ENCODE measurements at regions not wholly inside any gene's neighbourhood (a gene's known extent, or its start where the extent isn't known, plus 50 kb on each side); places are given as distances from the start of the nearest gene placed in this dataset.
"Not testable (repeated sequence)": the region's sequence is repeated elsewhere in the genome, so short reads cannot be mapped to it uniquely, and the experiment has no call there.

DNA sequence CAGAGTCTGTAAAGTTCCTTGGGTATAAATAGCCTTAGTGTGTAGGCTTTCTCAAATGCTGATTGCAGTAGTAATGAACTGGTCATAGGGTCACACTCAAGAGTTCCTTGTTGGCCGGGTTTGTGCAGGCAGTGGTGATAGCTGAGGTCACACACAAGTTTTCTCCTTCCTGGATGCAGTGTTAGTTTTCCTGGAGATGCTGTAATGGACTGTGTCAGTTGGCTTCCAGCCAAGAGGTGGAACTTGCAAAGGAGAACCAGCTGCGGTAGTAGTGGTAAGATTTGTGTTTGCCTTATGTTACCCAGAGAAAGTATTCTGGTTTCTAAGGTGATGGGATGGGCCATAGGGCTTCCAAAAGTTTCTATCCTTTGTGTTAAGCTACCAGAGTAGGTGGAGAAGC is 409.8 kb upstream of the FRG1 start:
- TF ChIP-seq, protein P1, sequence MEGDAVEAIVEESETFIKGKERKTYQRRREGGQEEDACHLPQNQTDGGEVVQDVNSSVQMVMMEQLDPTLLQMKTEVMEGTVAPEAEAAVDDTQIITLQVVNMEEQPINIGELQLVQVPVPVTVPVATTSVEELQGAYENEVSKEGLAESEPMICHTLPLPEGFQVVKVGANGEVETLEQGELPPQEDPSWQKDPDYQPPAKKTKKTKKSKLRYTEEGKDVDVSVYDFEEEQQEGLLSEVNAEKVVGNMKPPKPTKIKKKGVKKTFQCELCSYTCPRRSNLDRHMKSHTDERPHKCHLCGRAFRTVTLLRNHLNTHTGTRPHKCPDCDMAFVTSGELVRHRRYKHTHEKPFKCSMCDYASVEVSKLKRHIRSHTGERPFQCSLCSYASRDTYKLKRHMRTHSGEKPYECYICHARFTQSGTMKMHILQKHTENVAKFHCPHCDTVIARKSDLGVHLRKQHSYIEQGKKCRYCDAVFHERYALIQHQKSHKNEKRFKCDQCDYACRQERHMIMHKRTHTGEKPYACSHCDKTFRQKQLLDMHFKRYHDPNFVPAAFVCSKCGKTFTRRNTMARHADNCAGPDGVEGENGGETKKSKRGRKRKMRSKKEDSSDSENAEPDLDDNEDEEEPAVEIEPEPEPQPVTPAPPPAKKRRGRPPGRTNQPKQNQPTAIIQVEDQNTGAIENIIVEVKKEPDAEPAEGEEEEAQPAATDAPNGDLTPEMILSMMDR (IDR thresholded peaks at IDR 0.05; ENCODE audit: low read depth, low read length) = no peak
- no peak for DNase-seq
- Histone ChIP-seq H3K4me1 (no peaks in the 10 kb centered on the region), H3K27me3 (no peaks in the 10 kb centered on the region), H3K4me3 (ENCODE audit: low read depth, low read length) (no peak overlapping the region), H3K9me3 (no peaks in the 10 kb centered on the region), H3K36me3 (no peaks in the 10 kb centered on the region)

DNA sequence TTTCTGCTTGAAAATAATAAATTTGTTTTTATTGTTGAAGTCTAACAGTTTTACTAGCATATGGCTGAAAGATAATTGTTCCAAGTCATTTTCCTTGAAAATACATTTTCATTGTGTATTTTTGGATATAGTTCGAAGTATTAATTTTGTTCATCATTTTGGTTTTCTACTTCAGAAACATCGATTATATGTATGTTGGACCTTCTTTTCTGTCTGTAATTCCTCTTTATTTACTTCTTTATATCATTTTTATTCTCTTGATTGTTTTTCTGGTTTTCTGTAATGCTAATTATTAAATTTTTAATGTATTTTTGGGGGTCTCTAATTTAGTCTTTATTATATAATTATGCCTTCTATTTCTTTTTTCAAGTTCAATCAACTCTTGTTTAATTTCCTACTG is 407.1 kb upstream of the FRG1 start:
- Histone ChIP-seq H3K9me3 (no peaks in the 10 kb centered on the region), H3K36me3 (no peaks in the 10 kb centered on the region), H3K4me1 (no peaks in the 10 kb centered on the region), H3K4me3 (ENCODE audit: low read depth, low read length) (no peak overlapping the region), H3K27me3 (no peaks in the 10 kb centered on the region)
- no peak for DNase-seq
- TF ChIP-seq, protein P1 (IDR thresholded peaks at IDR 0.05; ENCODE audit: low read depth, low read length) = no peak

DNA sequence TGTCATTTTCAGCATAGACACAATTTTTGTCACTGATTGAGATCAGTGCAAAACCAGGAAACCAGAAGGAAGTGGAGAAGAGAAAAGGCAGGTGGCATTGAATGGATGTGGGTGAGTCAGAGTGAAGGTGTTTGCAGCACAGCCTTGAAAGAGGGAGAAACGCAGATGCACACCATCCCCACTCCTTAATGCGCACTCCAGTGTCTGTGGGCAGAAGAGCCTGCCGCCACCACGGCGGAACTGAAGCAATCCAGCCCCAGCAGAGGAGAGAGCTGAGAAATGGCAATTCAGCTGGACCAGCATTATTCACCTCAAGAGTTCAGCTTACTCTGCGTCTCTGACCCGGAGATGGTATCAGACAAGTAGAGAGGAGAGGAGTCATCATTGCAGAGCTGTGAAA is 393.1 kb upstream of the FRG1 start:
- H3K4me1 ChIP-seq = no peaks in the 10 kb centered on the region
- no peak overlapping the region for H3K4me3 ChIP-seq (ENCODE audit: low read depth, low read length)
- H3K9me3 ChIP-seq = no peaks in the 10 kb centered on the region
- no peak for DNase-seq
- no peaks in the 10 kb centered on the region for H3K27me3 ChIP-seq
- no peaks in the 10 kb centered on the region for H3K36me3 ChIP-seq
- TF ChIP-seq, protein P1 (IDR thresholded peaks at IDR 0.05; ENCODE audit: low read depth, low read length) = no peak

DNA sequence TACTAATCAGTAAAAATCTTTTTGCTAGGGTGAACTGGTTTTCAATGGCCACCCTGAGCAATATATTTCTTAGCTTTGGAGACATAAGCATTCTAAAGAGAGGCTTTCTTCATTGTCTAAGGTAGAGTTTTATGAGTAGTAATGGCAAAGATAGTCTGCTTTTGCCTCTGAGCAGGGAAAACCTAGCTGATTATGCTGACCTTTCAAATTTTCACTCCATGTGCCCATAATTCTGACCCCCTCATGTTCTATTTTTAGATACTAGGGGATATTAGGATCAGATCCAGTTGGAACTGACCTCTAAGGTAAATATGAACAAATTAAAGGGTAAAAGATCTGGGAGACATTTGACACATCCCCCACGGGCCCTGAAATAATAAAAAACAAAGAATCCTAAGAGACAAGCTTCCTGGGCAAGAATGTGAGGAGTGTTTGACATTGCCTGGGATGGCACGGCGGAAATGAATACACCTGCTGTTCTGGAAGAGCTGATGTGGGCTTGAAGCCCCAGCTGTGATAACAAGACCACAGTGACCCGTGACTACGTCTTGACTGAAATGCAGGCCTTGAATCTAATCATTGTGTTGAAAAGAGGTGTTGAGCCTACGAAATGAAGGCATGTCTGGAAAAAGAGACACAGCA is 392.1 kb upstream of the FRG1 start:
- Histone ChIP-seq H3K4me3 (ENCODE audit: low read depth, low read length) (no peak overlapping the region), H3K27me3 (no peaks in the 10 kb centered on the region), H3K36me3 (no peaks in the 10 kb centered on the region), H3K4me1 (no peaks in the 10 kb centered on the region), H3K9me3 (no peaks in the 10 kb centered on the region)
- TF ChIP-seq, protein P1 (IDR thresholded peaks at IDR 0.05; ENCODE audit: low read depth, low read length) = no peak
- no peak for DNase-seq

DNA sequence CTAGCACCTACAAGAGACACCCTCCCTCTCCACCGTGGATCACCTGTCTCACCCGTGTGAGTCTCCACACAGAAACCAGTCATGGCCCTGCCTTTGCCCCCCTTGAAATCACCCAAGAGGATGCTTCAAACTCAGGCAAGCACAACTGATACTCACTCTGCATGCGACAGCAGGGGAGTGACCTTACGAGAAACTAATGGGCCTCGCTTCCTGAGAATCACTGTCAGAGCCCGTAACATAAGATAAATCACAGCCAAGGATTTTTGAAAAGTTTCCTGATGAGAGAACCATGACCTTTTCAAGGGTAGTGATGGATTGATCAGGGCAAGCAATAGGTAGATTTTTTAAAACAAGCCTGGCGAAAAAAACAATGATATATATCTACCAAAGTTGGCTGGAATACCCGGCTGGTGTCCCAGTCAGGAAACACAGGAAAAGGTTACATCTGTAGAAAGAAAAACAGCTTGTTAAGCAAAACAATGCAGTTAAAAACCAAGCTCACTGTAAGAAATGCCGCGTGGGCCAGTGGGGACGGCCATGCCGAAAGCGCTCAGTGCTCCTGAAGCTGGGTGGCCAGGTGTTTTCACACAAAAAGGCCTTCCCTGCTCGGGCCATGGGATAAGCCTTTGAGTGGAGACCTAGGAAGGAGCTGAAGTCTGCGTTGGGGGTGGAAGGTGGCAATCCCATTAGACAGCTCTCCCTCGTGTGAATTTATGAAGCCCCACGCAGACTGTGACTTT is 388.6 kb upstream of the FRG1 start:
- H3K27me3 ChIP-seq; H3K36me3 ChIP-seq; H3K4me3 ChIP-seq (ENCODE audit: low read depth, low read length); H3K4me1 ChIP-seq; DNase-seq; H3K9me3 ChIP-seq: not testable (repeated sequence)

DNA sequence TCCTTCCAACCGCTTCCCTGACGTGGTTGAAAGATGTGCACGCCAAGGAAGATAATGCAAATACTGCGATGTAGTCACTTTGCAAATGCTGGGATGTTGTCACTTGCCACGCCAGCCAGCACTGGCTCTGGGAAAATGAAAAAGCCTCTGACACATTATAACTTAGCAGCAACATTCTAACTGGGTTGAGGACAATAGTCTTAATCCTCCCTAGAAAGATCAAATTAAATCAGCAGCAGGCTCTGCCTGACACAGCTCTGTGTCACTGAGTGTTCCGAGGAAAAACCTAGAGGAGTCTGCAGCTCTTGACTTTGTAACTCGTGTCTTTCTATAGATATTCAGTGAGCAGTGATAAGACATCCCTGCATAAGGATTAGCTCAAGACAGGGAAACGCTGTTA is 380.1 kb upstream of the FRG1 start:
- H3K4me1 ChIP-seq; H3K4me3 ChIP-seq (ENCODE audit: low read depth, low read length); DNase-seq; H3K36me3 ChIP-seq; H3K9me3 ChIP-seq; H3K27me3 ChIP-seq: not testable (repeated sequence)

DNA sequence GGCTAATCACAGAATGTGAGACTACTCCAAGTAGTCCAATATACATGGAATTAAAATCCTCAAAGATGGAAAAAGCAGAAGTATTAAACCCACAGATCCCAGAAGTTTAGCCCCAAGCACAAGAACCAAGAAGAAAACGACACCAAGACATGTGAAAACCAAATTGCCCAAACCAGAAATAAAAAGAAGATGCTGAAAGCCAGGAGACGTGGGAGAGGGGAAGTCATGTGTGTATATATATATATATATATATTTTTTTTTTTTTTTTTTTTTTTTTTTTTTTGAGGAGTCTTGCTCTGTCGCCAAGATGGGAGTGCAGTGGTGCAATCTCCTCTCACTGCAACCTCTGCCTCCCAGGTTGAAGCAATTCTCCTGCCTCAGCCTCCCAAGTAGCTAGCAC is 376.9 kb upstream of the FRG1 start:
- not testable (repeated sequence) for H3K4me1 ChIP-seq; DNase-seq; H3K9me3 ChIP-seq; H3K4me3 ChIP-seq (ENCODE audit: low read depth, low read length); H3K27me3 ChIP-seq; H3K36me3 ChIP-seq

DNA sequence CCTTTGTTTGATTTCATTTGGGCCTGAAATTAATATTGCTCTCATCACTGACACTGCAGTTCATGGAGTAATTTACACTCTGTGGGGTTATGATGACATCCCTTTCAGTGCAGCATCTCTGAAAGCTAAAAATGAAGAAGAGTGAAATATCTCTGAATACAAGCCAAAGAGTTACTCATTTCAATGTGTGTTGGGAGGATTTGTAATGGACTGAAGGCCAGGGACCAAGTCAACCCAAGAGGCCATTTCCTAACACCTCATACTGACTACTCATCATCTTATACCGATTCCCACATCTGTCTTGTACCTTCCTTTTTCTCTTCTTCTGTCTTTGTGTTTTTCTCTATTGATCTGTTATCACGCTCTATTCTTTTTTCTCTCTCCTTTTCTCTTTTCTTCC is 374.4 kb upstream of the FRG1 start:
- not testable (repeated sequence) for DNase-seq; H3K27me3 ChIP-seq; H3K4me3 ChIP-seq (ENCODE audit: low read depth, low read length); H3K36me3 ChIP-seq; H3K4me1 ChIP-seq; H3K9me3 ChIP-seq

DNA sequence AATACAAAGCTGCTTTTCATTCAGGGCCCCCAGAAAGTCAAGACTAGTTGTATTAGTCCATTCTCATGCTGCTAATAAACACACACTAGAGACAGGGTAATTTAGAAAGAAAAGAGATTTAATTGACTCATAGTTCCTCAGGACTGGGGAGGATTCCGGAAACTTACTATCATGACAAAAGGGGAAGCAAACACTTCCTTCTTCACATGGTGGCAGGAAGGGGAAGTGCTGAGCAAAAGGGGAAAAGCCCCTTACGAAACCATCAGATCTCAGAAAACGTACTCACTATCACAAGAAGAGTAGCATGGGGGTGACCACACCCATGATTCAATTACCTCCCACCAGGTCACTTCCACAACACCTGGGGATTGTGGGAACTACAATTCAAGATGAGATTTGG is 373.8 kb upstream of the FRG1 start:
- not testable (repeated sequence) for H3K4me3 ChIP-seq (ENCODE audit: low read depth, low read length); H3K4me1 ChIP-seq; H3K27me3 ChIP-seq; H3K36me3 ChIP-seq; DNase-seq; H3K9me3 ChIP-seq

DNA sequence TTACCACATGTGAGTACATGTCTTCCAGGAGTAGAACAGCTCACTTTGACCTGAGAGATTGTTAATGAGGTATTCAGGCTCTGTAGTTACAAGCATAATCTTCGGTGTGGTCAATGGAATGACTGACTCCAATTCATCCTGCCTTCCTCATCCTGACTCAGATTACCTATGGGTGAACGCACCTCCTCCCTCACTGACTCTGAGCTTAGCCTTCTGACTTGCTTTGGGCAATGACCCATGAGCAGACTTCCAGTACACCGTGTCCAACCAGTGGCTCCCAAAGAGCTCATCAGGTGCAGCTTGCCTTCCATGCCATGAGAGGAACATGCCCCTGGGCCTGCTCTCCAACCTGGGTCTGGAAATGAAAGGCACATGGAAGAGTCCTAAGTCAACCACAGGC is 361.0 kb upstream of the FRG1 start:
- DNase-seq; H3K4me3 ChIP-seq (ENCODE audit: low read depth, low read length); H3K27me3 ChIP-seq; H3K4me1 ChIP-seq; H3K9me3 ChIP-seq; H3K36me3 ChIP-seq: not testable (repeated sequence)

DNA sequence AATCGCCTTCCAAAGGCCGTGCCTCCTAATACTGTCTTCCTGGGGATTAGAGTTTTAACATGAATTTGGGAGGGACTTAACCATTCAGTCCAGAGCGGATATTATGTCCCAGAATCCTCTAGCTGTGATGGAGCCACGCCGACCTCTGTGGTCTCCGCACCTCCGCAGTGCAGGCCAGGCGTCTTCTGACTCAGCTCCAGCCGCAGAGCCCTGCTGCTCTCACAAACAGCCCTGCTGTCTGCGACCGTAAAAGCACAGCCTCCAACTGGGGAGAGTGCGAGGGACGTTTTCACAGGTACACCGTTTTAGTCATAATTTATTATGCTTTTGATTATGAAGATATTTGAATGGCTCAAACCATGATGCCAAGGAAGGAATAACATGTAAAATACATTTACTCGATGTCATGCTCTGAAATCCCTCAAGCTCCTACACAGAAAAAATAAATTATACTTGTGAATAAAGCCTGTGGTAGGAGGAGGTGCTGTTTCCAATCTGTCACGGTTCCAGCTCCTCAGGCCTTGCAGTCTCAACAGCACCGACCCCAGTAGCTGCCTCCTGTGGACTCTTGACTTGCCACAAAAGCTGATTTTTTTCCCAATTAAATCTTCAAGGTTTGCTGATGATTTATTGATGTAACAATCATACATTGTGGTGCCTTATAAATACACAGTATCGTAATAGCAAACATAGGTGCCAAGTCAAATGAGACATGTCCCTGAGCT is 353.6 kb upstream of the FRG1 start:
- not testable (repeated sequence) for H3K9me3 ChIP-seq; H3K4me3 ChIP-seq (ENCODE audit: low read depth, low read length); H3K27me3 ChIP-seq; H3K4me1 ChIP-seq; DNase-seq; H3K36me3 ChIP-seq
